GM21423 (cell line): ENCODE measurements at regions not wholly inside any gene's neighbourhood (a gene's known extent, or its start where the extent isn't known, plus 50 kb on each side); places are given as distances from the start of the nearest gene placed in this dataset.

ENCODE experiments used
- ATAC-seq: cut with Tn5 transposase; IDR thresholded peaks from one replicate; pipeline ENCODE4 v1.9.1; 2021; ENCODE audit warnings: mild to moderate bottlenecking, moderate library complexity; ENCODE audit not compliant: unreplicated experiment

DNA sequence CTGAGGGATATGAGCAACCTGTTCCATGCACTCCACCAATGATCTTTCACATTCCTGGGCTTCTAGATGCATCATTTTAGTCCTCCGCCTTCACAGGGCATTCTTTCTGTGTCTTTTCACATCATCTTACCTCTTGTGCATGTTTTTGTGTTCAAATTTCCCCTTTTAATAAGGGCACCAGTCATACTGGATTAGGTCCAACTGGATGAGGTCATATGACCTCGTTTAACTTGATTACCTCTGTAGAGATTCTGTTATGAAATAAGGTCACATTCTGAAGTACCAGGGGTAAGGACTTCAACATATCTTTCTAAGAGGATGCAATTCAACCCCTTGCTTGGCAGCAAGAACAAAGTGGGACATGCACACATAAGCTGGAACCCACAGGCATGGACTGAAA is 335.3 kb upstream of the TLE4 start:
- ATAC-seq: no peak

DNA sequence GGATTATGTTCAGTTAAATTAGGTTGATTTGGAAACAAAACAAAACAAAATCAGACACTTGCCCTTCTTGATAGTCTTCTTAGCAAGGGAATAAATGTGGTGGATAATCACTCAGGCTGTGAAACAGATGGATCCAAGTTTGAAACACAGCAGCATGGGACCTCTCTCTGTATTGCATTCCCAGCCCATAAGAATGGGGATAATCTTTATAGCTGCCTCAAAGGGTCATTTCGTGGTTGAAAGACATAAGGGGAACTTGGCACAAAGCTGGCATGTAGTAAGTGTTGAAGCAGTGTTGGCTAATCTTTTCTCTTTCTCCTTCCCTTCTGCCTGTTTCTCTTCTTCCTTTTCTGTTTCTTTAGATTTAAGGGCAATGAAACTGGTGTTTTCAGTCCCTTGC is 333.9 kb upstream of the TLE4 start:
- ATAC-seq: no peak

DNA sequence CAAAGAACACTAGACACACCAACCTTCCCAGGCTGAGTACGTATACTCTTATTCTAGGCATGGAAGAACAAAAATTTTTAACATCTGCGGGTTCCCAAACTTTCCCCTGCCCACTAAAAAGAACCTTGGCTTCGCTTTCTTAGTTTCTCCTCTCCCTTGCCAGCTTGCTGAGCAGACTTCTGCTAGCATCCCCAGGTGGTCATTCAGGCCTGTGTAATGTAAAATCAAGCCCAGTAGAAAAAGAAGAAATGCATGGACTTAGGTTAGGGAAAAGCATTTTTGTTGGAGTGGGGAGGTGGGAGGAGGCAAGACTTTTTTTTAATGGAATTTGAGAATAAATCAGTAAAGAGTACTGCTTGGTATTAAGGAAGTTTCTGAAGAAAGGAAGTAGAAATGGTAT is 331.0 kb upstream of the TLE4 start:
- ATAC-seq: no peak

DNA sequence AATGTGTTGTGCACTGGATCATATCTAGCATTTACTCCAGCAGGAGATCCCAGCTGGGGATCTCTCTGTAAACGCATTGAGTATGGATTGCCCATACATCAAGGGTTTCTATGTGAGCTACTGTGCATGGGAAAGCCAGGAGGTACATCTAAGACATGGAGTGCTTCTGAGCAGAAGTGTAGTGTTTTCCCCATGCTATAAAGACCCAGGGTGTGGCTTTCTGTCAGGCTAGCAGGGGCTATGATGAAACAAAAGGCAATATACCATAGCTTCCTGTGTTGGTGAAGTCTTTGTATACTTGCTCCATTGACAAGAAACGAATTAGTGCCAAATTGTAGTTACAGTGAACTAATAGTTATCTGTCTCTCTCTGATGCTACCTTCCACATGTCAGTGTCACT is 329.3 kb upstream of the TLE4 start:
- ATAC-seq: no peak

DNA sequence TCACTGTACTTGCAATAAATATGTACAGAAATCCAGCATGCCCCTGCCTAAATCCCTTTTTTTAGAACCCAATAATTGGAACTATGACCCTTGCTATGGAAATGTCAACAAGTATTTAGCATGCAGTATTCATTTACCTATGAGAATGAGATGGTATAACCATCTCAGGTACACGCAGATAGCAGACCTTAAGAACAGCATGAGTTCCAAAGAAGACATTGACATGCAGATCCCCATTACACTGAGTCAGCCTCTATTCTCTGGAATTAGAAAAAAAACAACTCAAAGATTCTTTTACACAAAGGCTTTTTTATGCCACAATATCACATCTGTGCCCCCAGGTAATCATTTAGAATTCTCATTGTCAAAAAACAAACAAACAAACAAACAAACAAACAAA is 325.6 kb upstream of the TLE4 start:
- ATAC-seq: no peak

DNA sequence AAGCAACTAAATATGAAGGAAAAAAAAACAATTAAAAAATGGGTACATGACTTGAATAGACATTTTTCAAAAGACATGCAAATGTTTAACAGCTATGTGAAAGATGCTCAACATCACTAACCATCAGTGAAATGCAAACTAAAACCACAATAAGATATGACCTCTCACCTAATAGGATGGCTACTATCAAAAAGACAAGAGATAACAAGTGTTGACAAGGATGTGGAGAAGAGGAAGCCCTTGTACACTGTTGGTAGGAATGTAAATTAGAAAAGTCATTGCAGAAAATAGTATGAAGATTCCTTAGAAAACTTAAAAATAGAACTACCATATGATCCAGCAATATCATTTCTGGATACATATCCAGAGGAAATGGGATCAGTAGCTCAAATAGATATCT is 324.7 kb upstream of the TLE4 start:
- ATAC-seq: no peak

DNA sequence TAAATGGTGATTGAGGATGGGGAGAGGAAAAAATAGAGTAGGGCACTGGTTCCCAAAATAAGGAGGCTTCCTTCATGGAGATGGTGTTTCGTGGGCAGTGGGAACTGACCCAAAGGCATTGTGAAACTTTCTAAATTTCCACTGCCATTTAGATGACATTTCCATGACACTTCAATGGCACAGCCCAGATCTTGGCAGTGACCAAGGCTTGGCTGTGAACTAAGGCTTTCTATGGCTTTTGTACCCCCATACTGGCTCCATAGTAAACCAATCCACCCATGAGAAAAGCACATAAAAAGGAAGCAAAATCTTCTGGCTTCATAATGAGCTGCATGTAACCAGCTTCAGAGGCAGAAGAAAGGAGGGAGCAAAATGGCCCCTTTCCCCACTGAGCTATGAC is 321.0 kb upstream of the TLE4 start:
- ATAC-seq: no peak

DNA sequence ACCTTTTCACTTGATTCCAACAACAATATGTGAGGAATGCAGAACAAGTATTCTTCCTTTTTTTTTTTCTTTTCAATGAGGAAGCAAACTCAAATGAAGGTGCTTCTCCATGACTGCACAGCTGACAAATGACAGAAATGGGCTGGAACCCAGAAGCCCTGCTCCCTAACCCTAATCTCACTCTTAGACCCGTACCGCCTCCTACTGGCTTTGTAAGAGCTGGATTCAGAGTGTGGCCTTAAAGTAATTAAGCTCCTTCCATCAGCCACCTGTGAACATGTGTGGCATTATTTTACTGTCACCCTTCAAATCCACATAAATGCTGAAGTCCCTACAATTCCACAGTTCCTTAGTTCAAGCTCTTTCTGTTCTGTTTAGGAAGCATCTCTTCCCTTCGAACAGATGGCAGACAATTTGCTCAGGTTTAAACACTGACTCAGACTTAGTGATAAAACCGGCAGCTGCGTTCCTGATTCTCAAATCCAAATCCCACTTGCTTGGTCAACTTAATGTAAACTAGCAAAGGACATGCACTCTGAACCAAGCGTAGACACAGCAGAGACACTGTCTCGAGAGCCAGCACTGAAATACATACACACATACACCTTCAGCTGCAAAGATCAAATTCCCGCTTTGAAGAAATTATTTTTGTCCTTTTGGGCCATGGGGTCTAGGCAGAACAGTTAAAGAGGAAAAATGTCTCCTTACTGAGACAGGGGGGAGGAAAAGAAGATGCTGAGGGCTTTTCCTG is 316.7 kb upstream of the TLE4 start:
- ATAC-seq: no peak

DNA sequence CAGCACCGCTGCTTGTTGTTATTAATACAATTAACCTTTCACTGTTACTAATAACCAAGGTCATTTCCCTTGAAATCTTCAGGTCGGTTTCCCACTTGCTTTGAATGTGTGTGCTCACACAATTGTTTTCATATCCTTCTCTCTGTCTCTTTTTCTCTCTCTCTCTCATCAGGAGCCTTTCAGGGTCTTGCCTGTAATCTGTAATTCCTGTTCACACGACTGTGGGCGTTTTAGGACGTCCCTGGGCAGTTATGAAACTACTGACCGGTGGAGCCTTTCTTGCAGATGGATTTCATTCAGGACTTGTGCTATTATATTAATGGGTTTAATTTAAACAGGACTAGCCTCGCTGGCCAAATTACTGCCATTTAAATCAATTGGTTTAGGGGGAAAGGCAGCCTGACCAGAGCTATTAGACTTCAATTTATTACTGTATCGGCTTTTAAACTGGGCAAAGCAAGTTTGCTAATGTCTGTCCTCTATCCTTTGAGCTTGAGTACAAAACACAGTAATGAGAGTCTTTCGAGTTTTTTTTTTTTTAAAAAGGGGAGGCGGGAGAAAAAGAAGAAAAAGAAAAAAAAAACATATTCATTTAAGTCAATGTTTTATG is 316.0 kb upstream of the TLE4 start:
- no peak for ATAC-seq

DNA sequence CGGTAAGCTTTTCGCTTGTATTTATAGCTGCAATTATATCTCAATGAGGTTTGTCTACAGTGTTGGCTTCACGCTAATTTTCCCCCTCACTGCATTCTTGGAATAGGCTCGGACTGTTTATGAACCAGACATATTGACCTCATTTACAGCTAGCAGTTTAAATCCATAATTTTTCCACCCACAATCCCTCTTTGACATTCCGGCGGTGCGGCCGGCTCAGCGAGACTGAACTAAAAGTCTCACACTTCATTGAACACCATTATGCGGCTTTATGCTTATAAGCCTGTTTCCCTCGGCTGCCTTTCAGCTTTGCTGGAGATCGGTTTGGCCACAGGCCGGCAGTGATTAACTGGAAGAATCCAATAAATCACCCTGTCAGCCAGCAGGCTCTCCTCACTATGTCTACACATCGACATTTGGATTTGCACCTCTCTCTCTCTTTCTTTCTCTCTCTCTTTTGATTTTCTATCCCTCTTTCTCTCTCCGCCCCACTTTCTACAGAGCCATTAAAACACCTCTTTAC is 315.0 kb upstream of the TLE4 start:
- no peak for ATAC-seq

DNA sequence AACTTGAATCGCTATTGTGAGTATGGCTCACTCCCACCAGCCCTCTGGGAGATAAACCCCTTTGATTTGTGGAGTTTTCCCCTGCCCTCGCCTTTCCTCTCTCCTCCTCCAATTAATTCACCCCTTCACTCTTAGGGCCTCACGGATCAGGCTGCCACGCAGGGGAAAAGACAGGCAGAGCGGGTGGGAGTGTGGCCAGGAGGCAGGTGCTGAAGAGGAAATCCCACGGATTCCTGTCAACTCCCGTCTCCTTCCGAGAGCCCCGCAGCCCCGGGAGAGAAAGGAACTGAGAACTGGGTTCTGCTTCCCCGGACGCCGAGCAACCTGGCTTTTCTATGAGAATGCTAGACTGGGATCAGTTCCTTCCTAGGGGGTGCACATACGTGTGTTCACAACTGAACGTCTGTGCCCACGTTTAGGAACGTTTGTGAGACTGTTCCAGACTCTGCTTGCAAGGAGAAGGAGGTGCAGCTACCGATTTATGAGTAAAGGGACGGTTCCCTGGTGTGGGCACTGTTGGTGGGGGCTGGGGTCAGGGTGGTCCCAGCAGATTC is 314.5 kb upstream of the TLE4 start:
- no peak for ATAC-seq

DNA sequence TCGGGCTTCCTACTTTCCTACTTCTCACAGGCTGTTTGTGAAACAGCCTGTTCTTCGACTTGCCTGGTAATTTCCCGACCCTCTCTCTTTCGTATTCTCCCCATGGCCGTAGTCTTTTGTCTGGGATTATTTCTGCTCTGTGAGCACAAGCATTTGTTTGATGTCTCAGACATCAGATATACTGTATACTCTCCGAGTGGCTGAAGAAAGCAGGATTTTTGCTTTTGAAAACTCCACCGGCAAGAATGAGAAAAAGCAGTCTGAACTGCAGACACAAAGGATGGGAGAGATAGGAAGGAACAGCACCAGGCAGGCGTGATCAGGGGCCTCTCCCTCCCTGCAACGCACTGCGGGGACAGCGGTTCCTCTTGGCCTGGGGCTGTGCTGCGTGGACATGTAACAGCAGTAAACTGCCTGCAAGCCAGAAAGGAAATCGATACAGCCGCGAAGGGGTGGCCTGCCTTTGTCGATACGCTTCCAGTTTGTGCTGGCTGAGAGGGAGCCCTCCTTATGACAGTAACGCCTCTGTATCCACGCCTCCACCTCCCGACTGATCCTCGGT is 313.9 kb upstream of the TLE4 start:
- ATAC-seq: no peak

DNA sequence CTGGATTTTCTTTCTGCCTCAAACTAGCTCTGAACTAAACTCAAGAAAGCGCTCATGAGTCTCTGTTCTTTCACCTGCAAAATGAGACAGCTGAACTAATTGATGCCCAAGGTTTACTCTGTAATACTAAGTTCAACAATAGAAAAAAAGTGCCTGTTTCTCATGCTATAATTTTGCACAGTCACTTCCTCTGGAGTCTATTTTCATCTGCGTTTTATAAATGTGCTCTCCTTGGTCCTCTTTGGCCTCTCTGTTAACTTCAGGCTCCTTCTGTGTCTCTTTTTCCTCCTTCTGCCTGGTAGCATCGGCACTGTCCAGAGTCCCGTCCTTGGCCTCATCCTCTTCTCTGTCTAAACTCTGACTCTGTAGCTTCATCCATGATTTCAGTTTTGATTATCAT is 311.9 kb upstream of the TLE4 start:
- no peak for ATAC-seq

DNA sequence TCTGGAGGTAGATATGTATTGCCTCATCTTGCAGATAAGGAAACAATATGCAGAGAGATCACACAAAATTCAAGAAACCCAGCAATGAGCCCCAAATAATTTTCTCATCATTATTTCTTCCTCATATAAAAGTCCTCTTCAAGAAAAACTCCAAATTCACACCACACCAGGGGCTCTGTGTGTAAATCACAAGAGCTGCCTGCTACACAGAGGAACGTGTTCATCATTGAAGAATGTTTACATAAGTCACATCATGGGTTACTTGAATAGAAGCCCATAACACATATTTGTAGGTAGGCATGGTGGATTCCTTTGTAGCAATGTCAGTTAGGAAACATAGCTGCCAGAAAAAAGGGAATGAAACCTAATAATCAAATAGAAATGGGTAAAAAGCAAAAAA is 308.1 kb upstream of the TLE4 start:
- ATAC-seq: no peak

DNA sequence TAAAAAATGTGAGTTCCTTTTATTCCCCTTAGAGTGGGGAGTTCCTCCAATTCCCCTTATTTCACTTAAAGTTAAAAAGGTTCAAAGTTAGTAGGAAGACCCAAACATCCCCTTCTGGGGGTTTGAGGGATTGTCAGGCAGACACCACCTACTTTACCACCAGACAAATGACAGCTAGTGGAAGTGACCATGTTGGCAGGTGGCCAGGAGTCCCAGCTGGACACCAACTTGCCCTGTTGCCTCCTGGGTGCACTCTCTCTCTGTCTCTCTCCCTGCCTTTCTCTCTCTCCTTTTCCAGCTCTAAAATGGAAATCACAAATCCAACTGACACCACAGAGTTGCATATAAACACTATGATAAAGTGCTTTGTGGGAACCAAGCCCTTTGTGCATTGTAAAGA is 307.7 kb upstream of the TLE4 start:
- no peak for ATAC-seq

DNA sequence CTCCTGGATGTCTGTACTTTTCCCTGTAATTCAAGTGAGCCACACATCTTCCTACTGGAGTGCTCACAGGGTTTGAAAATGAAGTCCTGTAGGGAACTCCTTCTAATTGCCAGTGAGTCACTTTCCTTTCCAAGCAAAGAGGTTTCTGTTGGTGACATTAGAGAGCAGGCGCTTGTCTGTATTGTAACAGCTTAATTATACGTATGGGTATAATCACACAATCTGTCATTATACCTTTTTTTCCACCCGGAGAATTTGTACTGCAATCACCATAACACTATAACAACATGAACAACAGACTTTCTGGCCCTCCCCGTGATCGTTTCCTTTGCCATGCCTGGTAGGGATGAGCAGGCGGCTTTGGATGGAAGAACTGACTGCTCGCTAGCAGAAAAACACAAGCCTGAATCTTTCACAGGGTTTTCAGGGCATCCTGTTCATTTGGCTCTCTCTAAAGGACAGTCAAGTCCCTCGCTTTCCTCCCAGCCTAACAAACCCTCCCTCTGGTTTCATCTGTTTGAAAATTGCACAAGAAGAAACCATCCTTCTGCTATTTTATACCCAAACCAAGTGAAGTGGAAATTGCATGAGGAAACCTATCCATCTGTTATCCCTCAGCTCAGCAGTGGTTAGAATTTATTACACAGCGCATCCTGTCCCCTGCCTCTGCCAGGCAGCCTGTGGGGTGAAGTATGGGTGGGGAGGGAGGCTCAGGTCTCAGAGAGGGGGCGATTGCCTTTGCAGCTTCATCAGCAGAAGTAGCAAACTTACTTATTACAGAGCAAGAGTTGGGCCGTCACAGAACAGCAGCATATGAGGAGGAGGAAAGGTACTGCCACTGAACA is 307.0 kb upstream of the TLE4 start:
- no peak for ATAC-seq

DNA sequence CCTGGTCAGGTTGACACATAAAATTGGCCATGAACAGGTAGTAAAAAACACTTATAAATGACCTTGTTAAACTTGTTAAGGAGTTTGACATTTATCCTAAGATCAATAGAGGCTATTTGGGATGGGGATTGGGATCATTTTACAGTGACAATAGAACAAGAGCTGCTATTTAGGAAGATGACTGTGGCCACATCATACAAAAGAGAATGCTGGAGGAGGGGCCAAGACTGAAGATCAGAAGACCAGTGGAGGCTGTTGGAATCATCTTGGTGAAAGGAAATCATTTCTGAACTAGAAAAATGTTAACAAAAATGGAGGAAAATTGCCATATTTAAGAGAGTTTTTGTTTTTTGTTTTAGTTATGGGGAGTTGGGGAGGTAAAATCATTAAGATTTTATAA is 304.8 kb upstream of the TLE4 start:
- no peak for ATAC-seq

DNA sequence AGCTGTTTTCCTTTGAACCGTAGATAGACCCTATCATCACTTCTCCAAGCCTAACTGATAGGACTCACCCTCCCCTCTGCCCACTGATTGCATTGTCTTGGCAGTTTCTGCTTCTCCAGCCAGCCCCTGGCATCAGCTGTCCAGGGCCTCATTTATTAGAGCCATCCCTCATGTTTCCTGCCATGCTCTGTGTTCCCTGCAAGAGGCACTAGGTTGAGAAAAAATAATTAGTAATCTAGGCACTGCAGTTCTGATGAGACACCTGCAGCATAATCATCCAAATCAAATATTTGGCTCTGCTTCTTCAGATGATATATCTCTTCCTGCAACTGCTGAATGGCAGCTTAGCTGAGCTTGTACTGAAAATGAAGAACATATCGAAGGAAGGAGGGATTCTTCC is 303.0 kb upstream of the TLE4 start:
- no peak for ATAC-seq

DNA sequence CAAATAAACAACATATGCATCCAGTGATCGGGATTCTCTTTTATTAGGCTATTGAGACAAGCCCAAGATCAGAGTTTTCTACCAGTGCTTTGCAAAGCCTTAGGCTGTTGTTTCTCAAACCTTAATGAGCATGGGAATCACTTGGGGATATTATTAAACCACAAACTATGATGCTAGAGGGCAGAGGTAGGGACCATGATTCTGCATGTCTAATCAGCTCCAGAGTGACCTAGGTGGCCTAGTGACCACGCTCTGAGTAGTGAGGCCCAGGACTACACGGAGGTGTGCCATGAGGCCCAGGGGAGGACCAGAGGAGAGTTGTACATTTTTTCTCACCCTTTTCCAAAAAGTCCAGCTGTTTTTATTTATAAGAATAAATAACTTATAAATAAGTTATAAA is 298.5 kb upstream of the TLE4 start:
- ATAC-seq: no peak

DNA sequence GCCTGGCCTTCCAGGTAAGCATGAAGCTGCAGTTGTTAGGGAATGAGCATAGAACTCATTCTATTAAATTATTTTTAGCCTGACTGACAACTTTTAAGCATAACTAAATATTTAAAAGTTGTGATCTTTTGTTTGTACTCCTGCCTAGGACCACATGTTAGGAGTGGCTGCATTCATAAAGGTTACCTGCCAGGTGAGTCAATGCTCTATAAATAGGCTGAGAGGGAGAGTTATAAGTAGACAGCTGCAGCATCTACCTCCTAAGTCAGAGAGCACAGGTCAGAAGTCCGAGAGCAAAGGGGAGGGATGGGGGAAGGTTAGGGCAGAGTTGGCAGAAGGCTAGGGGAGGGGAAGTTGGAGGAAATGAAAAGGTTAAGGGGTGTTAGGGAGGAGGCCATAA is 292.4 kb upstream of the TLE4 start:
- ATAC-seq: no peak

DNA sequence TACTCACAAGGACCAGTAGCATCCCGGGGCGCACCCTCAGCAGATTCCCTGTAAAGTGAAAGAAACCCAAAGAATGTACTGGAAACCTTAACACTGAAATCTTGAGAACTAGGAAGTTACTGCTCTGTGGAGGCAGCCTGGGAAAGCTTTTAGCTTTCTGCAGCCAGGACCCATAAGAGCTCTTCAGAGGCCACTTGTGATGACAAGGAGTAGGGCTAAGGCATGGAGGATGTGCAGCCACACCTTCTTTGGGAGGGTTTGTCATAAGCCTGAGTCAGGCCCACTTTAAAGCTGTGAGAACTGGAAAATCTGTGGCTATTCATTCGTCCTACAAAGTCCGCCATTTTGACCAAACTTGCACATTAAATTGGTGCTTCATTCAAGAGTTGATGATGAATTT is 291.1 kb upstream of the TLE4 start:
- no peak for ATAC-seq
